T-helper 2 cell (primary cell): ENCODE measurements at regions not wholly inside any gene's neighbourhood (a gene's known extent, or its start where the extent isn't known, plus 50 kb on each side); places are given as distances from the start of the nearest gene placed in this dataset.
"Not testable (repeated sequence)": the region's sequence is repeated elsewhere in the genome, so short reads cannot be mapped to it uniquely, and the experiment has no call there.

Experiments
- DNase-seq, 5 experiments: peaks; one replicate each; pipeline versions ENCODE4 v3.0.0 to v3.0.0-alpha.2; 2012 to 2022

GRCh38 chr22:22759371-22759770, 115.0 kb downstream of the GGTLC2 start:
- peak in 2 of 5 experiments; percentile 62 to 69 for DNase-seq

DNA sequence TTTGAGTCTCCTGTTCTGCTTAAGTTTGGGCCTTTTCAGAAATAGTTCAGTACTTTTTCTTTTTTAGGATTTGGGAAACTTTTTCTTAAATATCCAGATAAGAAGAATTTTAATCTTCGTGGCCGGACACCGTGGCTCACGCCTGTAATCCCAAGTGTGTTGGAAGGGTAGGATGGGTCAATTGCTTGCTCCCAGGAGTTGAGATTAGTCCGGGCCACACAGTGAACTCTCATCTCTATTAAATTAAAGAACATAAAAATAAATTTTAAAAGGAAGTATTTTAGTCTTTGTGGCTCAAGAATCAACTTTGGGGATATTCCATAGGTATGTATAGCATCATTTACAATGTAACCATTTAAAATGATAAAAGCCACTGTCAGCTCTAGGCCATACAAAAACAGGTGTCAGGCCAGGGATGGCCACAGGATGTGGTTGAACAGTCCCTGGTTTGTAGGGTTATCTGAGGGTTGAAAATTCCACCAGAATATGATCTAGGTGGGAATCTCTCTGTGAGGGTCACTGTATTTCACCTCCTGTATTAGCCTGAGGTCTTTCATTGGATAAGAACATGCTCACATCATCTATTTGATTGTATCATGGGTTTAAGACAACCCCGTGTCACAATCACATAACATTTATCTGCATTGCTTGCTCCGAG, 115.6 kb downstream of the GGTLC2 start:
- DNase-seq, result no peak

DNA sequence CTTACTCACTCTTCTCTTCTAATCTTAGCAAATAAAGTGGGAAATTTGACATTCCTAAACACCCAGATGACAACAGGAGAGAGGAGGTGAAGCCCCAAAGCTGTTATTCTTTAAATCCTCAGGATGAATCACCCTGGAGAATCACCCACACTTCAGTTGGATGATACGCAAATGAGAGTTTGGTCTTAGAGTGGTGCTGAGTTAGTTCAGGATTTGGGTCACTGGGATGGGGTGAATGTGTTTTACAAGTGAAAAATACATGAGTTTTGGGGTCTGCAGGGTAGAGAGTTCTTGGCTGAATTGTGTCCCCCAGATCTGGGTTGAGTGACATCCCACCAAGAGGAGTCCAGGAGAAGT, 117.2 kb downstream of the GGTLC2 start:
- DNase-seq, result no peak

GRCh38 chr22:22761963-22762772, 117.8 kb downstream of the GGTLC2 start:
- no peak for DNase-seq

DNA sequence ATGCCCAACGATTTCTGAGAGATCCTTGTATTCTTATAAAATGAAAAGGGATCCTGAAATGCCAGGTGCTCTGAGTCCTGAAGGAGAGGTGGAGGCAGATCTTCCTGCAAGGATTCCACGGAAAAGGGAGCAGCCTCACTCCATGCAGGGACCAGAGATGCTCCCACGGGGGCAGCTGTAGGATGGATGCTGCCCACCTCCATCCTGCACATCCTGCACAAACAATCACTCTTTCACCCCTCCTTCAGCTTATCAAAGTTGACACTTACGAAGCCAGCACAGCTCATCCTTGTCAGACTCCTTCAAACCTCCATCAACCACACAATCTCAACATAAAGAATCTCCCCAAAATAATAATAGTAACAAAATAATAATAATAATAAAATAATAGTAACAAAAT, 119.1 kb downstream of the GGTLC2 start:
- DNase-seq, result no peak

GRCh38 chr22:22764085-22764484, 119.7 kb downstream of the GGTLC2 start:
- DNase-seq, result no peak

GRCh38 chr22:22767876-22768602, 119.6 kb upstream of the IGLL5 start:
- no peak for DNase-seq

- DNase-seq, result no peak
Measured at GRCh38 chr22:22768885-22769284, 118.7 kb upstream of the IGLL5 start.

- no peak for DNase-seq
Measured at GRCh38 chr22:22769434-22770279, 118.0 kb upstream of the IGLL5 start.

- DNase-seq, result peak in 1 of 5 experiments; percentile 28
Measured at GRCh38 chr22:22770280-22770871, 117.2 kb upstream of the IGLL5 start.

DNA sequence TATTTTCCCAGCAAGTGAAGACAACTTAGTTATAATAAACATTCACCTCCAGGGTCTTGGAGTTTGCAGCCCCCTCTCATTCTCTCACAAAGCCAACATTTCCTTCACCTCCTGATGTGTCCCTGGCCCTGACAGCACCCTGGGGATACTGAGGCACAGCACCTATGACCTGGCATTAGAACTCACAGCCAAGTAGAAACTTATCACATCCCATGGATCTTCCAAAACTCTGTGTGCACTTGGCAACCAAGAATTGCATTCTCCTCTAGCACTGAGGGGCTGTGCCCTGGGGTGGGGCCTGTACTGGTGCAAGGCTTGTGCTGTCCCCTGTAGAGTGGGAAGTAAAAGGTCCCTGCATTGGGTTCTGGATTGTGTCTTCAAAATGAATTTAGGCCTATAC, 116.7 kb upstream of the IGLL5 start:
- DNase-seq, result no peak

DNA sequence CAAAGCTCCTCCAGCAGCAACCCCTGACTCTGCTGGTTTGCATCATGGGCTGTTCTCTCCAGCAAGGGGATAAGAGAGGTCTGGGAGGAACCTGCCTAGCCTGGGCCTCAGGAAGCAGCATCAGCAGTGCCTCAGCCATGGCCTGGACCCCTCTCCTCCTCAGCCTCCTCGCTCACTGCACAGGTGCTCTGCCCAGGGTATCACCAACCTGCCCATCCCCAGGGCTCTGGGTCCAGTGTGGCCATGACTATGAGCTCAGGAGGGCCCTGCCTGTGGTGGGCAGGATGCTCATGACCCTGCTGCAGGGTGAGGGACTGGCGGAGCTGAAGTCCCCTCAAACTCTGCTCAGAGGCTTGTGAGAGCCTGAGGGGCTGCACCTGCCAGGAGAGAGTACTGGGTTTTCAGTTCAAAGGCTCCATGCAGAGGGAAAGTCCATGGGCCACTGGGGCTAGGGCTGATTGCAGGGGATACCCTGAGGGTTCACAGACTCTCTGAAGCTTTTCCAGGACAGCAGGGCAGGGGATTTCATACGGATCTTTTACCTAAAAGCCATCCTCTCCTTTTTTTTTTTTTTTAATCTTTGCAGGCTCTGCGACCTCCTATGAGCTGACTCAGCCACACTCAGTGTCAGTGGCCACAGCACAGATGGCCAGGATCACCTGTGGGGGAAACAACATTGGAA, 115.8 kb upstream of the IGLL5 start:
- no peak for DNase-seq

DNA sequence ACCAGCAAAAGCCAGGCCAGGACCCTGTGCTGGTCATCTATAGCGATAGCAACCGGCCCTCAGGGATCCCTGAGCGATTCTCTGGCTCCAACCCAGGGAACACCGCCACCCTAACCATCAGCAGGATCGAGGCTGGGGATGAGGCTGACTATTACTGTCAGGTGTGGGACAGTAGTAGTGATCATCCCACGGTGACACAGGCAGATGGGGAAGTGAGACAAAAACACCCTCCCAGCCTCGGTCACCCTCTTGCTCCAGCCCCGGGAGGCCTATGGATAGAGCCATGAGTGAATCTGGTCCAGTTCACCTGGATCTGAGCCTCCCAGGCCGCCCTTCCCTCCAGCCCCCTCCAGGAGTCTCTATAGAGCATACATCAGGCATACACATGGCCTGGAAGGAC, 115.2 kb upstream of the IGLL5 start:
- DNase-seq, result no peak

GRCh38 chr22:22772883-22773282, 114.7 kb upstream of the IGLL5 start:
- DNase-seq, result no peak

DNA sequence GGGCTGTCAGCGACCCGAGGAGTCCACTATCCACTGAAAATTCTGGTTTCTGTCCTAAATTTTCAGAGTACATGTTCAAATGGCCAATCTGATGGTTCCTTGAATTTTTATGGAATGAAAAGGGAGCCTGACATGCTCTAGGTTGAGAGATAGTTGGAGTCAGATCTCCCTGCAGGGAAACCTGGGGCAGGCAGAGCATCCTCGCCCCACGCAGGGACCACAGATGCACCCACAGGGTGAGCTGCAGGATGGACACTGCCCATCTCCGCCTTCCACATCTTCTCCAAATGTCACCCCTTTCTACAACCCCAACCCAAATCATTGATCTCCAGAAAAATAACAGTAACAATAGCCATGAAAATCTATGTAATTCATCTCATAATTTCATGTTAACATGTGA, 114.2 kb upstream of the IGLL5 start:
- no peak for DNase-seq

DNA sequence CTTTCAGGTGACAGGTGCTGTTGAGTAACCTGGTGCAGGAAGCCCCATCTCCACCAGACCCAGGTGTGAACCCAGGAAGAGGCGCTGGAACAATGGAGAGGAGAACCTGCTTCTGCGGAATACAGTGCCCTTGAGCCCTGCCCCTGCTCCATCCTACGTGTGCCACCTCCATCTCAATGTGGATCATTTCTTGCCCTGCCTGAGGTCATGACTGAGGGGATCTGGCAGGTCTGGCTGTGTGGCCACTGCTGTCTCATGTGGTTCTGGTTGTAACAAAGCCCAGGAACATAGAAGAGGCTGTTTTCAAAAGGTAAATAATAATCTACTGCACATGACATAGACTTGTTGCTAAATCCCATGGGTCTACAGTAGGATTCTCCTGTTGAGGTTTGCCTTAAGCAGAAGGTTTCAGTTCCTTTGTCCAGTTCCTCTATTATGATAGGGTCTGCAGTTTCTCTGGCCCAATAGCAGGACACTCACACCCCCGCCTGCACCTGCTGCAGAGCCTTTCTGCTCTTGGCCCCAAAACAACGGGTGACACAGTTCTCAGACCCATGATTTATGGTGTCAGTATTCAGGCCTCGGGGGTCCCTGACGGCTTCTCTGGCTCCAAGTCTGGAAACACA, 113.5 kb upstream of the IGLL5 start:
- no peak for DNase-seq

GRCh38 chr22:22774762-22775161, 112.9 kb upstream of the IGLL5 start:
- not testable (repeated sequence) for DNase-seq

DNA sequence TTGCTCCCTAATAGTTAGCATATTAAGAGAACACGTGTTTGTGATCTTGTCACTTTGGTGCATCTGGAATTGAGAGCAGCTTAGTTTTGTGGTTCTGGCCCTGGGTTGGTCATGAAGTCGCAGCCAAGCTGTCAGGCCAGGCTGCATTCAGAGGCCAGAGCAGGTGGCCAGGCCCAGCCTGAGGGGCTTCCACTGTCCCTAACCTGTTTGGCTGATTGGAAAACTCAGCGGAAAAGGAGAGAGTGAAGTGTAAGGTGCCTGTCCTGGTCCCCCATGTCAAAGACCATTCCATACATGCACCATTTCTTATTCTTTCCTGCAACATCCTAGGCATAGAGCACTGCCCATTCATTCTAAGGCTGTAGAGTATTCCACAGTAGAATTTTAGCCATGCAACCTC, 111.5 kb upstream of the IGLL5 start:
- DNase-seq, result no peak

DNA sequence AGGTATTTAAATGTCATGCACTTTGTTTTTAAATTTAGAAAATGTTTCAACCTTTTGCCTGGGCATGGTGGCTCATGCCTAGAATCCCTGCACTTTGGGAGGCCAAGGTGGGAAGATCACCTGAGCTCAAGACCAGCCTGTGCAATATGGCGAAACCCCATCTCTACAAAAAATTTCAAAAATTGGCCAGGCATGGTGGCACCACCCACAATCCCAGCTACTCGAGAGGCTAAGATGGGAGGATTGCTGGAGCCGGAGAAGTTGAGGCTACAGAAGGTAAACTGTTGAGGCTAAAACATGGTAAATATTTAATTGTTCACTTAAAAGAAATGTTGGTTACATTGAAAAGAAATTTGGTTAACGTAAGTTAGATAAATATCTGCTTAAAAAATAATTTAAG, 108.4 kb upstream of the IGLL5 start:
- no peak for DNase-seq

- no peak for DNase-seq
Measured at GRCh38 chr22:22783575-22783974, 104.0 kb upstream of the IGLL5 start.
